ENCODE measurements at regions not wholly inside any gene's neighbourhood (a gene's known extent, or its start where the extent isn't known, plus 50 kb on each side); places are given as distances from the start of the nearest gene placed in this dataset.

DNA sequence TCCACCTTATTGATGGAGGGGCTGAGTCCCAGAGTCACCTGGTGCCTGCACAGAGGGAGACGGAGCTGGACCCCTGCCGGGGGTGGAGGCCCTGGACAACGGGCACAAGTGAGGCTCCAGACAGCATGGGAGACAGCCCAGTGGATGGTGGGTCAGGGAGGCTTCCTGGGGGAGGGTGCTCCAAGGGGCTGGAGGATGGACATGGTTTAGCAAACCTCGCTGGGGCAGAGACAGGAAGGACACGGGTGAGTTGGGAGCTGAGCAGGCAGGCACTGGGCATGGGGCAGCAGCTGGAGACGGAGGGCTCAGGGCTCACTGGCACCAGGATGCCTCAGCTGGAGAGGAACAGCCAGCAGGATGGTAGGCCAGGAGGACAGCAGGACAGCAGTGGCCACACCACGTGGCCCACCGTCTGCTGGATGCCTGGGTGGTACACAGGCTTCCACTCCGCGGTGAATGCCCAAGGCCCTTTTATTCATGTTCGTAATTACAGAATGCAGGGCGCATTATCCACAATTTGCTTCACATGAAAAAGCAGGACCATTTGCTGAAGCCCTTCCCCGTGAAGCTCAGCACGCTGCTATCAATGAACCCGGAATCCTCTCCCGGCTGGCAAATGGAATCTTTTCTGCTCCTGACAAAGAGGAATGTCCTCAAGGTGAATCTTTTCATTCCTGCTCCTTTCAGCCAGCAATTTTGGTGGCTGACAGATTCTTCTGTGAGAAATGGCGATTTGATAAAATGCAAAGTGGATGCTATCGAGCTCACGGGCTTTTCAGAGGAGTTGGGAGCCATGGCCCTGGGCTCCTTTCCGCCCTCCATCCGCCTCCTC, 138.1 kb upstream of the C14orf180 start:
- Histone ChIP-seq H3K9me2 (ENCODE audit: insufficient read depth) (no peaks in the 10 kb centered on the region), H3K79me2 (replicated peaks; ENCODE audit: insufficient read depth) (no peaks in the 10 kb centered on the region), H3K27me3 (ENCODE audit: insufficient read depth) (no peaks in the 10 kb centered on the region), H2AFZ (no peak overlapping the region), H3K27ac (ENCODE audit: low read depth) (no peak overlapping the region), H3K4me3 (no peak overlapping the region), H3K4me2 (no peak overlapping the region), H3K36me3 (ENCODE audit: insufficient read depth) (no peaks in the 10 kb centered on the region), H4K20me1 (replicated peaks; ENCODE audit: insufficient read depth) (no peaks in the 10 kb centered on the region), H3K4me1 (ENCODE audit: insufficient read depth) (no peaks in the 10 kb centered on the region), H3F3A (replicated peaks; ENCODE audit: low read depth) (no peaks in the 10 kb centered on the region)
- H3K9me3 Mint-ChIP-seq = no peaks in the 10 kb centered on the region; the same call in 2 of the 3 replicates
- peaks cover 13% of the 10 kb centered on the region for H3K4me1 Mint-ChIP-seq
- no peaks in the 10 kb centered on the region for H3K36me3 Mint-ChIP-seq (ENCODE audit: low read depth)
- no peak for ATAC-seq
- no peak for DNase-seq (ENCODE audit: low spot score)
- no peak overlapping the region; the same call in 2 of the 3 replicates for H3K4me3 Mint-ChIP-seq
- H3K27me3 Mint-ChIP-seq (ENCODE audit: insufficient read depth, low read depth, poor library complexity) = peaks cover 8% of the 10 kb centered on the region
- no peak overlapping the region for H3K27ac Mint-ChIP-seq
- TF ChIP-seq, protein P1, sequence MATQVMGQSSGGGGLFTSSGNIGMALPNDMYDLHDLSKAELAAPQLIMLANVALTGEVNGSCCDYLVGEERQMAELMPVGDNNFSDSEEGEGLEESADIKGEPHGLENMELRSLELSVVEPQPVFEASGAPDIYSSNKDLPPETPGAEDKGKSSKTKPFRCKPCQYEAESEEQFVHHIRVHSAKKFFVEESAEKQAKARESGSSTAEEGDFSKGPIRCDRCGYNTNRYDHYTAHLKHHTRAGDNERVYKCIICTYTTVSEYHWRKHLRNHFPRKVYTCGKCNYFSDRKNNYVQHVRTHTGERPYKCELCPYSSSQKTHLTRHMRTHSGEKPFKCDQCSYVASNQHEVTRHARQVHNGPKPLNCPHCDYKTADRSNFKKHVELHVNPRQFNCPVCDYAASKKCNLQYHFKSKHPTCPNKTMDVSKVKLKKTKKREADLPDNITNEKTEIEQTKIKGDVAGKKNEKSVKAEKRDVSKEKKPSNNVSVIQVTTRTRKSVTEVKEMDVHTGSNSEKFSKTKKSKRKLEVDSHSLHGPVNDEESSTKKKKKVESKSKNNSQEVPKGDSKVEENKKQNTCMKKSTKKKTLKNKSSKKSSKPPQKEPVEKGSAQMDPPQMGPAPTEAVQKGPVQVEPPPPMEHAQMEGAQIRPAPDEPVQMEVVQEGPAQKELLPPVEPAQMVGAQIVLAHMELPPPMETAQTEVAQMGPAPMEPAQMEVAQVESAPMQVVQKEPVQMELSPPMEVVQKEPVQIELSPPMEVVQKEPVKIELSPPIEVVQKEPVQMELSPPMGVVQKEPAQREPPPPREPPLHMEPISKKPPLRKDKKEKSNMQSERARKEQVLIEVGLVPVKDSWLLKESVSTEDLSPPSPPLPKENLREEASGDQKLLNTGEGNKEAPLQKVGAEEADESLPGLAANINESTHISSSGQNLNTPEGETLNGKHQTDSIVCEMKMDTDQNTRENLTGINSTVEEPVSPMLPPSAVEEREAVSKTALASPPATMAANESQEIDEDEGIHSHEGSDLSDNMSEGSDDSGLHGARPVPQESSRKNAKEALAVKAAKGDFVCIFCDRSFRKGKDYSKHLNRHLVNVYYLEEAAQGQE (IDR thresholded peaks at IDR 0.05; ENCODE audit: unreplicated experiment) = no peak
- TF ChIP-seq ZNF114 (CRISPR knock-in tag; IDR thresholded peaks at IDR 0.05) (no peak), STAT1 (IDR thresholded peaks at IDR 0.05; ENCODE audit: unreplicated experiment) (no peak), EZH2 (IDR thresholded peaks at IDR 0.05; ENCODE audit: low read depth, unreplicated experiment) (no peak), POLR2AphosphoS5 (IDR thresholded peaks at IDR 0.05; ENCODE audit: low read depth) (no peak), NANOG (IDR thresholded peaks at IDR 0.05; ENCODE audit: borderline replicate concordance) (no peak), ZNF331 (CRISPR knock-in tag; IDR thresholded peaks at IDR 0.05; ENCODE audit: low read depth) (no peak), EZH2phosphoT487 (IDR thresholded peaks at IDR 0.05; ENCODE audit: unreplicated experiment) (no peak)
- TF ChIP-seq, protein P2, sequence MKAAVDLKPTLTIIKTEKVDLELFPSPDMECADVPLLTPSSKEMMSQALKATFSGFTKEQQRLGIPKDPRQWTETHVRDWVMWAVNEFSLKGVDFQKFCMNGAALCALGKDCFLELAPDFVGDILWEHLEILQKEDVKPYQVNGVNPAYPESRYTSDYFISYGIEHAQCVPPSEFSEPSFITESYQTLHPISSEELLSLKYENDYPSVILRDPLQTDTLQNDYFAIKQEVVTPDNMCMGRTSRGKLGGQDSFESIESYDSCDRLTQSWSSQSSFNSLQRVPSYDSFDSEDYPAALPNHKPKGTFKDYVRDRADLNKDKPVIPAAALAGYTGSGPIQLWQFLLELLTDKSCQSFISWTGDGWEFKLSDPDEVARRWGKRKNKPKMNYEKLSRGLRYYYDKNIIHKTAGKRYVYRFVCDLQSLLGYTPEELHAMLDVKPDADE (IDR thresholded peaks at IDR 0.05) = no peak
- TF ChIP-seq, protein P3, sequence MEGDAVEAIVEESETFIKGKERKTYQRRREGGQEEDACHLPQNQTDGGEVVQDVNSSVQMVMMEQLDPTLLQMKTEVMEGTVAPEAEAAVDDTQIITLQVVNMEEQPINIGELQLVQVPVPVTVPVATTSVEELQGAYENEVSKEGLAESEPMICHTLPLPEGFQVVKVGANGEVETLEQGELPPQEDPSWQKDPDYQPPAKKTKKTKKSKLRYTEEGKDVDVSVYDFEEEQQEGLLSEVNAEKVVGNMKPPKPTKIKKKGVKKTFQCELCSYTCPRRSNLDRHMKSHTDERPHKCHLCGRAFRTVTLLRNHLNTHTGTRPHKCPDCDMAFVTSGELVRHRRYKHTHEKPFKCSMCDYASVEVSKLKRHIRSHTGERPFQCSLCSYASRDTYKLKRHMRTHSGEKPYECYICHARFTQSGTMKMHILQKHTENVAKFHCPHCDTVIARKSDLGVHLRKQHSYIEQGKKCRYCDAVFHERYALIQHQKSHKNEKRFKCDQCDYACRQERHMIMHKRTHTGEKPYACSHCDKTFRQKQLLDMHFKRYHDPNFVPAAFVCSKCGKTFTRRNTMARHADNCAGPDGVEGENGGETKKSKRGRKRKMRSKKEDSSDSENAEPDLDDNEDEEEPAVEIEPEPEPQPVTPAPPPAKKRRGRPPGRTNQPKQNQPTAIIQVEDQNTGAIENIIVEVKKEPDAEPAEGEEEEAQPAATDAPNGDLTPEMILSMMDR (conservative IDR thresholded peaks at IDR 0.05; ENCODE audit: low read depth in 2 of 2) = no peak

Measured in GM23338 (cell line).